NCI-H526 treated with DMSO at 0.1 percent for 48 hours (cell line): ENCODE measurements at regions not wholly inside any gene's neighbourhood (a gene's known extent, or its start where the extent isn't known, plus 50 kb on each side); places are given as distances from the start of the nearest gene placed in this dataset.
"Not testable (repeated sequence)": the region's sequence is repeated elsewhere in the genome, so short reads cannot be mapped to it uniquely, and the experiment has no call there.

Source experiments
- DNase-seq: peaks from one replicate; lab custom pipeline; 2025; lab: John Stamatoyannopoulos, UW

- DNase-seq: no peak
These were observed 65.6 kb downstream of the UFM1 start for GRCh38 chr13:38415233-38415632.

GRCh38 chr13:38417241-38417640 lies 67.6 kb downstream of the UFM1 start:
- no peak for DNase-seq

- DNase-seq: no peak
These were observed 68.1 kb downstream of the UFM1 start for GRCh38 chr13:38417727-38418126.

- no peak for DNase-seq
These were observed 68.6 kb downstream of the UFM1 start for GRCh38 chr13:38418286-38418685.

GRCh38 chr13:38419312-38419873 lies 69.7 kb downstream of the UFM1 start:
- DNase-seq: no peak

- no peak for DNase-seq
These were observed 72.2 kb downstream of the UFM1 start for GRCh38 chr13:38421590-38422560.

- no peak for DNase-seq
These were observed 80.3 kb downstream of the UFM1 start for GRCh38 chr13:38429916-38430315.

- no peak for DNase-seq
These were observed 81.1 kb downstream of the UFM1 start for GRCh38 chr13:38430796-38431195.

- no peak for DNase-seq
These were observed 91.0 kb downstream of the UFM1 start for GRCh38 chr13:38440666-38441065.

- no peak for DNase-seq
These were observed 95.3 kb downstream of the UFM1 start for GRCh38 chr13:38444904-38445303.

- DNase-seq: no peak
These were observed 103.0 kb downstream of the UFM1 start for GRCh38 chr13:38452656-38453055.

- DNase-seq: no peak
These were observed 113.0 kb downstream of the UFM1 start for GRCh38 chr13:38462605-38463004.

- no peak for DNase-seq
These were observed 113.4 kb downstream of the UFM1 start for GRCh38 chr13:38463048-38463447.

- not testable (repeated sequence) for DNase-seq
These were observed 122.8 kb downstream of the UFM1 start for GRCh38 chr13:38472411-38472810.

GRCh38 chr13:38473305-38473704 lies 123.7 kb downstream of the UFM1 start:
- DNase-seq: no peak

- no peak for DNase-seq
These were observed 128.0 kb downstream of the UFM1 start for GRCh38 chr13:38477676-38478075.

- DNase-seq: no peak
These were observed 134.0 kb downstream of the UFM1 start for GRCh38 chr13:38483623-38484022.

- no peak for DNase-seq
These were observed 141.0 kb downstream of the UFM1 start for GRCh38 chr13:38490657-38491056.

- DNase-seq: no peak
These were observed 144.8 kb downstream of the UFM1 start for GRCh38 chr13:38494445-38494844.

- no peak for DNase-seq
These were observed 147.3 kb downstream of the UFM1 start for GRCh38 chr13:38496917-38497316.

GRCh38 chr13:38498271-38498670 lies 148.6 kb downstream of the UFM1 start:
- no peak for DNase-seq

GRCh38 chr13:38514575-38514974 lies 164.9 kb downstream of the UFM1 start:
- DNase-seq: no peak

GRCh38 chr13:38518328-38518727 lies 168.5 kb upstream of the FREM2 start:
- DNase-seq: no peak
